Breast epithelium (tissue), 4 donors: ENCODE measurements at regions not wholly inside any gene's neighbourhood (a gene's known extent, or its start where the extent isn't known, plus 50 kb on each side); places are given as distances from the start of the nearest gene placed in this dataset.

ENCODE experiments used
- DNase-seq, 2 donors: peaks; one replicate each; pipeline ENCODE4 v3.0.0-alpha.2; 2019; ENCODE audit warnings: low spot score in 2 of 2
- H3K27ac ChIP-seq, 2 donors: fragments of 200-600 bp; sonication (generic) in 1 of 2; one replicate each; pipeline ENCODE4 v1.5.1; 2016 to 2019; ENCODE audit warnings: mild to moderate bottlenecking in 1 of 2
- H3K27me3 ChIP-seq, 2 donors: fragments of 200-600 bp; sonication (generic) in 1 of 2; one replicate each; pipeline versions ENCODE4 v1.5.1 to v1.6.0; 2017 to 2019; ENCODE audit warnings: control low read depth in 1 of 2, mild to moderate bottlenecking in 1 of 2
- H3K36me3 ChIP-seq: fragments of 200-600 bp; one replicate; pipeline ENCODE4 v1.5.1; 2019
- H3K4me1 ChIP-seq, 2 donors: fragments of 200-600 bp; sonication (generic); one replicate each; pipeline ENCODE4 v1.5.1; 2016 to 2019; ENCODE audit warnings: control low read depth in 1 of 2
- H3K4me3 ChIP-seq, 3 donors: fragments of 200-600 bp; sonication (generic); 1 replicate in 2 of 3; 2 replicates in 1 of 3; pipeline ENCODE4 v1.5.1; 2016 to 2019; ENCODE audit warnings: mild to moderate bottlenecking in 3 of 3, moderate library complexity in 2 of 3
- H3K9me3 ChIP-seq, 2 donors: fragments of 200-600 bp; sonication (generic) in 1 of 2; one replicate each; pipeline ENCODE4 v1.5.1; 2016 to 2019; ENCODE audit warnings: control low read depth in 1 of 2
- POLR2A ChIP-seq: fragments of 450-650 bp; IDR thresholded peaks from one replicate; pipeline ENCODE4 v1.6.1; 2016; ENCODE audit warnings: antibody characterized with exemption, mild to moderate bottlenecking, moderate library complexity
- POLR2AphosphoS5 ChIP-seq, 3 donors: sonication (generic); formaldehyde crosslinking; IDR thresholded peaks; one replicate each; pipeline ENCODE4 v1.6.1; 2017; ENCODE audit warnings: antibody characterized with exemption in 3 of 3
- intact Hi-C: fragments of 100-400 bp; cut with DNase I; formaldehyde crosslinking; loops from one replicate; pipeline ENCODE4 v1.15.1; 2023; ENCODE audit warnings: low total_unique reads
- TF ChIP-seq, protein P1 (sequence below), 3 donors: fragments of 450-650 bp; IDR thresholded peaks; one replicate each; pipeline ENCODE4 v1.5.1; 2016 to 2017; ENCODE audit warnings: antibody characterized with exemption in 3 of 3, mild to moderate bottlenecking in 3 of 3, moderate library complexity in 3 of 3

DNA sequence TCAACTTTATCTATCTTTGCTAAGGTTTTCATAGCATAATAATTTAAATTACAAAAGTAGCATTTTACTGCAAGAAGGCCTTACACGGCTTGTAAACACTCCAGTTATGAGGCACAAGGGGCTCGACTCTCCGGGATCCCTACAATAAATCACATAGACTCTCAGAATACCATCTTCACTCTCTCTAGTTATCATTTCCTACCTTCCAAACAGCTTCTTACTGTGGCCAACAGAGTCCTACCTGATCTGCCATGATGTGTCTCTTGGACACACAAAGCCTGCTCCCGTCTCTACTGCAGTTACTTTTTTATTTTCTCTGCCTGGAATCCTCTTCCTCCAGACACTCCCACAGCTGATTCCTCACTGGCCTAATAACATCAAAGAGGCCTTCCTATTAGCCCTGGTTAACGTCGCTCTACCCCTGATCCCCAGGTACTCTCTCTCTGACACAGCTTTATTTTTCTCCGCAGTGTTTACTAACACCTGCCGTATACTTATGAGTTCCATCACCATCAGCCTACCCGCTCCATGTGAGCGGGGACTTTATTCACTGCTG is 559.6 kb upstream of the DIPK2B start:
- Histone ChIP-seq H3K36me3 (no peaks in the 10 kb centered on the region), H3K4me1 (no peaks in the 10 kb centered on the region), H3K27me3 (peaks cover 0 to 23% of the 10 kb centered on the region in 2 donors), H3K27ac (no peak overlapping the region), H3K4me3 (no peak overlapping the region), H3K9me3 (no peaks in the 10 kb centered on the region)
- TF ChIP-seq, protein P1, sequence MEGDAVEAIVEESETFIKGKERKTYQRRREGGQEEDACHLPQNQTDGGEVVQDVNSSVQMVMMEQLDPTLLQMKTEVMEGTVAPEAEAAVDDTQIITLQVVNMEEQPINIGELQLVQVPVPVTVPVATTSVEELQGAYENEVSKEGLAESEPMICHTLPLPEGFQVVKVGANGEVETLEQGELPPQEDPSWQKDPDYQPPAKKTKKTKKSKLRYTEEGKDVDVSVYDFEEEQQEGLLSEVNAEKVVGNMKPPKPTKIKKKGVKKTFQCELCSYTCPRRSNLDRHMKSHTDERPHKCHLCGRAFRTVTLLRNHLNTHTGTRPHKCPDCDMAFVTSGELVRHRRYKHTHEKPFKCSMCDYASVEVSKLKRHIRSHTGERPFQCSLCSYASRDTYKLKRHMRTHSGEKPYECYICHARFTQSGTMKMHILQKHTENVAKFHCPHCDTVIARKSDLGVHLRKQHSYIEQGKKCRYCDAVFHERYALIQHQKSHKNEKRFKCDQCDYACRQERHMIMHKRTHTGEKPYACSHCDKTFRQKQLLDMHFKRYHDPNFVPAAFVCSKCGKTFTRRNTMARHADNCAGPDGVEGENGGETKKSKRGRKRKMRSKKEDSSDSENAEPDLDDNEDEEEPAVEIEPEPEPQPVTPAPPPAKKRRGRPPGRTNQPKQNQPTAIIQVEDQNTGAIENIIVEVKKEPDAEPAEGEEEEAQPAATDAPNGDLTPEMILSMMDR (IDR thresholded peaks at IDR 0.05) = no peak
- TF ChIP-seq POLR2AphosphoS5 (IDR thresholded peaks at IDR 0.05) (no peak), POLR2A (no peak)
- intact Hi-C loops = no loop called here
- no peak for DNase-seq

DNA sequence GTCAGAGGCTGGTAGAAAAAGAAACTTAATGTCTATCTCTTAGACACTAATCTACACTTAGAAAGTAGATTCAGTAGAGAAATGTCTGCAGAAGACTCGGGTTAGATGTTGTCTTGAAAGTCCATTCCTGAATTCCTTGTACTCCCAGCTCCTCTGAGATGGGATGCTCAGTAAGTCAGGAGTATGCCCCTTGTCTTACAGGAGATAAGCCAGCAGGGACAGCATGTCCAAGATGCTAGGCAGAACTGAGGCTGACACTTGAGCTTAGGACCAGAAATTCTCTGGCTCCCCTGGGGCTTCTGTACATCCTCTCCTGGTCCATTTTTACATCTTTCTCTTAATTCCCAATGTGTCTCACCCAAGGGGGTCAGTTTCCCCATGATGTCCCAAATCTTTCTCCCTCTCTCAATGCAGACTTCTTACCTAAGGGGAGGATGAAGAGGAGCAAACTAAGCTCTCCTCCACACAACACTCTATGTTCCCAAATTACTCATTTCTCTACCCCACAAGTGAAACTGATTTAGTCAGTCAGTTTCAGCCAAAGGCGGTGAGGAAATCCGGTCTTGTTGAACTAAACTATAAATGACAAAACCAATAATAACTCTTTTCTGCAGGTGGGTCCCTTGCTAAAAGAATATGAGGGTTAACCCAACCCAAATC is 558.2 kb upstream of the DIPK2B start:
- Histone ChIP-seq H3K4me1 (no peaks in the 10 kb centered on the region), H3K27ac (peak overlapping the region in 1 of 2 donors; percentile 3), H3K36me3 (no peaks in the 10 kb centered on the region), H3K9me3 (no peaks in the 10 kb centered on the region), H3K27me3 (peaks cover 0 to 23% of the 10 kb centered on the region in 2 donors), H3K4me3 (no peak overlapping the region)
- DNase-seq = no peak
- TF ChIP-seq, protein P1 (IDR thresholded peaks at IDR 0.05) = no peak
- TF ChIP-seq POLR2AphosphoS5 (IDR thresholded peaks at IDR 0.05) (no peak), POLR2A (no peak)
- intact Hi-C loops = loop anchor here (1.0 kb wide), 1 partner anchor 8 kb away; no protein-coding TSS in a partner anchor

DNA sequence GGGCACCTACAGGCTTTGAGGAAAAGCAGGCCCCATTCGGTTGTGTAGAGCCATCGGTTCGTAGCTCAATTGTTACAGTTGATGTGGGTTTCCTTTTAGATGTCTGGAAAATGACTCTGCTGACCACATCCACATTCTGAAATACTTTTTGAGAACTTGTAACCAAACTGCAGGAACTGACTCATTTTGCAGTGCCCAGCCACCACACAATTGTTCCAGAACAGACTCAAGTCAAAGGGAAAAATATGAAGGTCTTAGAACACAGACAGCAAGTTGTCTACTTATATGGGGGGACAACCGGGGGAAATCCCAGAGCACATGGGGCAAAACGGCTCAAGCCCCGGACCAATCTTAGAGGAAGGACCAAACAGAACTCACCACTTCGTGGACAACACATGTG is 557.6 kb upstream of the DIPK2B start:
- no peaks in the 10 kb centered on the region for H3K36me3 ChIP-seq
- H3K9me3 ChIP-seq = no peaks in the 10 kb centered on the region
- TF ChIP-seq, protein P1 (IDR thresholded peaks at IDR 0.05) = no peak
- TF ChIP-seq POLR2A (no peak), POLR2AphosphoS5 (IDR thresholded peaks at IDR 0.05) (no peak)
- H3K27me3 ChIP-seq = peaks cover 0 to 21% of the 10 kb centered on the region in 2 donors
- H3K4me1 ChIP-seq = no peaks in the 10 kb centered on the region
- DNase-seq = no peak
- H3K4me3 ChIP-seq = no peak overlapping the region
- intact Hi-C loops = no loop called here
- H3K27ac ChIP-seq = peak overlapping the region in 1 of 2 donors; percentile 3

DNA sequence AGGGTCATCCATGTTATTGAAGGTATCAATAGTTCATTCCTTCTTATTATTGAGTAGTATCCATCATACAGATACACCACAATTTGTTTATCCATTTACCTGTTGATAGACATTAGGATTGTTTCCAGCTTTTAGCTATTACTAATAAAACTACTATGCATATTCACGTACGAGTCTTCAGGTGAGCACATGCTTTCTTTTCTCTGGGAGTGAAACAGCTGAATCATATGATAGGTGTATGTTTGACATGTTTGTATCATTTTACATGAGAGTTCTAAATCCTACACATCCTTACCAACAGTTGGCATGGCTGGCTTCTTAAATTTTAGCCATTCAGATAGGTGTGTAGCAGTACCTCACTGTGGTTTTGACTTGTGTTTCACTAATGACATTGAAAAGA is 556.6 kb upstream of the DIPK2B start:
- no peaks in the 10 kb centered on the region for H3K36me3 ChIP-seq
- DNase-seq = no peak

DNA sequence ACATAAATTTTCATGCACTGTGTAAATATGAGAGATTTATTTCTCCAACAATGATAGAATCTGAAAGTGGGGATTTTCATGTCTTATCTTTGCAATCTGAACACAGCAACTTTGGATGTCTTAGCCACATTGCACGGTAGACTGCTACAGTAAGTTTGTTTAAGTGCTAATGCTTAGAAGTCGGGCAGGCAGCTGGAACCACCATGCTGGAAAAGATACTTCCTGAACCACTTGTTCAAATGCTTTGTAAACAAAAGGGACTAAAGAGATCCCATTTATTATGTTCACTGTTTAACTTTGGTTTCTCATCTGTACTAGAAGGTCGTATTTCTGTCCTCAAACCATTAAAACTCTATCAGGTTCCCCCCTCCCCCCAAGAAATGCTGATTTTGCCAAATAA is 555.9 kb upstream of the DIPK2B start:
- intact Hi-C loops = no loop called here
- no peaks in the 10 kb centered on the region for H3K4me1 ChIP-seq
- H3K9me3 ChIP-seq = no peaks in the 10 kb centered on the region
- H3K27me3 ChIP-seq = peaks cover 0 to 13% of the 10 kb centered on the region in 2 donors
- no peak for DNase-seq
- no peaks in the 10 kb centered on the region for H3K36me3 ChIP-seq
- TF ChIP-seq POLR2AphosphoS5 (IDR thresholded peaks at IDR 0.05) (no peak), POLR2A (no peak)
- TF ChIP-seq, protein P1 (IDR thresholded peaks at IDR 0.05) = no peak
- H3K4me3 ChIP-seq = no peak overlapping the region
- H3K27ac ChIP-seq = no peak overlapping the region

More for the DNA sequence above, 556.6 kb upstream of the DIPK2B start:
- peaks cover 0 to 13% of the 10 kb centered on the region in 2 donors for H3K27me3 ChIP-seq
- H3K9me3 ChIP-seq = no peaks in the 10 kb centered on the region
- H3K4me3 ChIP-seq = no peak overlapping the region
- TF ChIP-seq POLR2A (no peak), POLR2AphosphoS5 (IDR thresholded peaks at IDR 0.05) (no peak)
- H3K27ac ChIP-seq = no peak overlapping the region
- no peaks in the 10 kb centered on the region for H3K4me1 ChIP-seq
- intact Hi-C loops = no loop called here
